ENCODE measurements at regions not wholly inside any gene's neighbourhood (a gene's known extent, or its start where the extent isn't known, plus 50 kb on each side); places are given as distances from the start of the nearest gene placed in this dataset.

DNA sequence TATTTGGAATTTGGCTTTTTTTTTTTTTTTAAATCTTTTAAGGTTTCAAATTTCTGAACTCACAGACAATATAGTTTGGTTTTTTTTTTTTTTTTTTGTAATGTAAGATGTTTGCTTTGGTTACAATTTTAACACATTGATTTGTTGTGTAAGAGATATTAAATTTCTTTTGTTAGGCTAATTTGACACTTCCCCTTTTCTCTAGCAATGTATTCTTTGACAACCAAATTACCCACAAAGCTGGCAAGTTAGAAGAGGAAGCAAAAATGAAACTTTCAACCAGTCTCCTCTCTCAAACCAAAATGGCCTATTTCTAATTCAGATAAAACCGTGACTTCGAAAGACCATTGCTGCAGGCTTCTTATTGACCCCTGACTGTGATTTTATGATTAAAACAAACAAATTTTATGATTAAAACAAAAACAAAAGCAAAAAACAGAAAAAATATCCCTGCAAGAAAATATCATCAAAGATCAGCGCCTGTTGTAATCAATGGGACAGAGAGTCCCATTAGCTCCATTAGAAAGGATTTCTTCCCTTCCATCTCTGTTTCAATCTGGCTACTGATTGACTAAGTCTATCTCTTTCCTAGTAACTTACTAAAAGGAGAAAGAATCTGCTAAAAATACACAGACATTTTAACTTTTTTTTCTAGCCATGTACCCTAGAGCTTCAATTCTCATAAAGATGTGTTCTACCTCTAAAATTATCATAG lies 489.2 kb downstream of the MDFIC start:
- TF ChIP-seq, protein P1, sequence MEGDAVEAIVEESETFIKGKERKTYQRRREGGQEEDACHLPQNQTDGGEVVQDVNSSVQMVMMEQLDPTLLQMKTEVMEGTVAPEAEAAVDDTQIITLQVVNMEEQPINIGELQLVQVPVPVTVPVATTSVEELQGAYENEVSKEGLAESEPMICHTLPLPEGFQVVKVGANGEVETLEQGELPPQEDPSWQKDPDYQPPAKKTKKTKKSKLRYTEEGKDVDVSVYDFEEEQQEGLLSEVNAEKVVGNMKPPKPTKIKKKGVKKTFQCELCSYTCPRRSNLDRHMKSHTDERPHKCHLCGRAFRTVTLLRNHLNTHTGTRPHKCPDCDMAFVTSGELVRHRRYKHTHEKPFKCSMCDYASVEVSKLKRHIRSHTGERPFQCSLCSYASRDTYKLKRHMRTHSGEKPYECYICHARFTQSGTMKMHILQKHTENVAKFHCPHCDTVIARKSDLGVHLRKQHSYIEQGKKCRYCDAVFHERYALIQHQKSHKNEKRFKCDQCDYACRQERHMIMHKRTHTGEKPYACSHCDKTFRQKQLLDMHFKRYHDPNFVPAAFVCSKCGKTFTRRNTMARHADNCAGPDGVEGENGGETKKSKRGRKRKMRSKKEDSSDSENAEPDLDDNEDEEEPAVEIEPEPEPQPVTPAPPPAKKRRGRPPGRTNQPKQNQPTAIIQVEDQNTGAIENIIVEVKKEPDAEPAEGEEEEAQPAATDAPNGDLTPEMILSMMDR (IDR thresholded peaks at IDR 0.05) = no peak
- no peak for TF ChIP-seq POLR2A (IDR thresholded peaks at IDR 0.05)
